Body of pancreas (tissue), 4 donors: ENCODE measurements at regions not wholly inside any gene's neighbourhood (a gene's known extent, or its start where the extent isn't known, plus 50 kb on each side); places are given as distances from the start of the nearest gene placed in this dataset.

Source experiments
- ATAC-seq: fragments of 150-250 bp; one replicate; pipeline ENCODE4 v1.9.1; 2016
- DNase-seq, 4 donors: peaks; one replicate each; pipeline ENCODE4 v3.0.0-alpha.2; 2019
- H3K27ac ChIP-seq, 4 donors: fragments of 200-600 bp; sonication (generic); 1 replicate in 3 of 4; 2 replicates in 1 of 4; pipeline versions ENCODE4 v1.5.1 to v1.6.1; 2016 to 2019; ENCODE audit warnings: mild to moderate bottlenecking in 1 of 4, mixed read lengths in 1 of 4, moderate library complexity in 1 of 4
- H3K27me3 ChIP-seq, 2 donors: fragments of 200-600 bp; sonication (generic); one replicate each; pipeline ENCODE4 v1.6.0; 2016; ENCODE audit warnings: mild to moderate bottlenecking in 1 of 2
- H3K36me3 ChIP-seq, 2 donors: fragments of 200-600 bp; sonication (generic); replicated peaks in 1 of 2; 2 replicates each; pipeline ENCODE4 v1.5.1; 2016; ENCODE audit warnings: low read depth in 2 of 2; ENCODE audit not compliant: insufficient read depth in 1 of 2
- H3K4me1 ChIP-seq: fragments of 200-600 bp; sonication (generic); one replicate; pipeline ENCODE4 v1.6.0; 2016
- H3K4me3 ChIP-seq, 2 donors: fragments of 200-600 bp; sonication (generic); 1 replicate in 1 of 2; 2 replicates in 1 of 2; pipeline ENCODE4 v1.5.1; 2016 to 2019
- H3K9me3 ChIP-seq, 3 donors: fragments of 200-600 bp; sonication (generic); 1 replicate in 2 of 3; 2 replicates in 1 of 3; pipeline ENCODE4 v1.5.1; 2016
- CTCF ChIP-seq, 7 experiments: fragments of 450-650 bp in 4 of 7; fragments of 200-600 bp in 3 of 7; sonication (generic) in 3 of 7; IDR thresholded peaks; one replicate each; pipeline ENCODE4 v1.5.1; 2016 to 2019; ENCODE audit warnings: antibody characterized with exemption in 7 of 7
- POLR2A ChIP-seq, 3 donors: fragments of 450-650 bp; IDR thresholded peaks; one replicate each; pipeline ENCODE4 v1.6.1; 2016; ENCODE audit warnings: antibody characterized with exemption in 3 of 3, mild to moderate bottlenecking in 2 of 3
- WGBS, 2 donors: methylation state at CpG; one replicate each; pipeline ENCODE4 v1.1.5; 2017; 5-methylcytosine and 5-hydroxymethylcytosine counted together
- intact Hi-C: fragments of 100-400 bp; cut with DNase I; formaldehyde crosslinking; loops from one replicate; pipeline ENCODE4 v1.15.1; 2023

- H3K36me3 ChIP-seq = no peaks in the 10 kb centered on the region
- ATAC-seq (no peak), DNase-seq (no peak)
These were observed 341.5 kb downstream of the OSTF1 start for GRCh38 chr9:75429531-75430475.

GRCh38 chr9:75431375-75431774 lies 343.1 kb downstream of the OSTF1 start:
- no peaks in the 10 kb centered on the region for H3K9me3 ChIP-seq
- no peaks in the 10 kb centered on the region for H3K27me3 ChIP-seq
- H3K36me3 ChIP-seq = no peaks in the 10 kb centered on the region
- H3K4me1 ChIP-seq = no peaks in the 10 kb centered on the region
- intact Hi-C loops = no loop called here
- TF ChIP-seq POLR2A (IDR thresholded peaks at IDR 0.05) (no peak), CTCF (IDR thresholded peaks at IDR 0.05) (no peak)
- no peak for DNase-seq
- no peak for ATAC-seq
- no peak overlapping the region for H3K4me3 ChIP-seq
- H3K27ac ChIP-seq = no peak overlapping the region

More at GRCh38 chr9:75429531-75430475, 341.5 kb downstream of the OSTF1 start:
- H3K27me3 ChIP-seq = no peaks in the 10 kb centered on the region
- H3K9me3 ChIP-seq = no peaks in the 10 kb centered on the region
- no peak overlapping the region for H3K4me3 ChIP-seq
- H3K27ac ChIP-seq = no peak overlapping the region
- 39% methylated on average over 3 of the region's 3 CpGs for WGBS, 2 donors
- no peaks in the 10 kb centered on the region for H3K4me1 ChIP-seq
- intact Hi-C loops = no loop called here
- no peak for TF ChIP-seq POLR2A (IDR thresholded peaks at IDR 0.05)
- no peak for TF ChIP-seq CTCF (IDR thresholded peaks at IDR 0.05)

- ATAC-seq = peak; percentile 40
- WGBS, 2 donors = 24 to 31% methylated on average over 1 of the region's 1 CpG
- intact Hi-C loops = no loop called here
- no peaks in the 10 kb centered on the region for H3K4me1 ChIP-seq
- TF ChIP-seq POLR2A (IDR thresholded peaks at IDR 0.05) (no peak), CTCF (IDR thresholded peaks at IDR 0.05) (no peak)
- peak in 2 of 4 donors; percentile 9 to 27 for DNase-seq
- no peaks in the 10 kb centered on the region for H3K27me3 ChIP-seq
- H3K36me3 ChIP-seq = no peaks in the 10 kb centered on the region
- no peaks in the 10 kb centered on the region for H3K9me3 ChIP-seq
- peak overlapping the region in 2 of 4 donors; percentile 1 to 28 for H3K27ac ChIP-seq
- H3K4me3 ChIP-seq = no peak overlapping the region
These were observed 344.1 kb downstream of the OSTF1 start for GRCh38 chr9:75432386-75432785.

GRCh38 chr9:75432888-75433287 lies 344.6 kb downstream of the OSTF1 start:
- no peak for TF ChIP-seq POLR2A (IDR thresholded peaks at IDR 0.05)
- TF ChIP-seq CTCF (IDR thresholded peaks at IDR 0.05) = no peak
- no peak overlapping the region for H3K4me3 ChIP-seq
- intact Hi-C loops = no loop called here
- ATAC-seq = peak; percentile 48
- H3K27ac ChIP-seq = peak overlapping the region in 2 of 4 donors; percentile 1 to 28
- no peaks in the 10 kb centered on the region for H3K27me3 ChIP-seq
- no peaks in the 10 kb centered on the region for H3K4me1 ChIP-seq
- no peaks in the 10 kb centered on the region for H3K36me3 ChIP-seq
- no peaks in the 10 kb centered on the region for H3K9me3 ChIP-seq
- no peak for DNase-seq

- H3K9me3 ChIP-seq = no peaks in the 10 kb centered on the region
- TF ChIP-seq CTCF (IDR thresholded peaks at IDR 0.05) (no peak), POLR2A (IDR thresholded peaks at IDR 0.05) (no peak)
- WGBS, 2 donors = 51 to 71% methylated on average over 2 of the region's 2 CpGs
- no peaks in the 10 kb centered on the region for H3K4me1 ChIP-seq
- no peak overlapping the region for H3K27ac ChIP-seq
- no peaks in the 10 kb centered on the region for H3K27me3 ChIP-seq
- no peaks in the 10 kb centered on the region for H3K36me3 ChIP-seq
- no peak for ATAC-seq
- intact Hi-C loops = no loop called here
- H3K4me3 ChIP-seq = no peak overlapping the region
- DNase-seq = no peak
These were observed 350.4 kb downstream of the OSTF1 start for GRCh38 chr9:75438716-75439115.
